ENCODE measurements at regions not wholly inside any gene's neighbourhood (a gene's known extent, or its start where the extent isn't known, plus 50 kb on each side); places are given as distances from the start of the nearest gene placed in this dataset.

DNA sequence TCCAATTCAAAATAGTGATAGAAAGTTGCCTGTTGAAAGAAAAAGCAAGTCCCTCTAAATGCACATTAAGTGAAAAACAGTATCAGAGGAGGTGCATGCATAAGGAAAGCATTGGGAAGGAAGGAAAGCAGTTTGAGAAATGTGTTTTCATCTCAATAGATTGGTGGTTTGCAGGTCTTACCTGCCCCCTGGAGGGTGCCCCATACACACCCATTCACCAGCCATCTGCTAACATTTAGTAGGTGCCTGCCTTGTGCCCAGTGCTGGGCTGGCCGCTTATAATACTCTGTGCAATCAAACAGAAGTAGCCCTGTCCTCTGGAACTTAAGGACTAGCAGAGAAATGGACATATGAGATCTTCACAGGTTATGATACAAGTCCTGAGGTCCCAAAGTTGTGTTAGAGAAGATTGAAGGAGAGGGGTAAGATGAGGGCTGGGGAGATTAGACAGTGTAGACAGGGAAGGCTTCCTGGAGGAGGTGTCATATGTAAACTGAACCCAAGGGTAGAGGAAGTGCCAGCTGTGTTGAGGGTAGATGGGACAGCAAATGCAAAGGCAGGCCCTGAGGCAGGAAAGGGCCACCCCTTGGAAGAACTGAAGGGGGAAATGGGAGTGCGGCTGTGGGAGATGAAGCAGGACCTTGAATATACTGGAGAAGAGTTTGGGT, 184.2 kb downstream of the MN1 start:
- 74% methylated on average over 2 of the region's 2 CpGs for WGBS
- no peaks in the 10 kb centered on the region for H3K36me3 ChIP-seq (ENCODE audit: insufficient read depth)

GRCh38 chr22:27620367-27621154, 181.0 kb downstream of the MN1 start:
- Histone ChIP-seq H3K4me3 (ENCODE audit: low read depth, low read length) (no peak overlapping the region), H3K36me3 (ENCODE audit: insufficient read depth) (no peaks in the 10 kb centered on the region), H3K4me1 (ENCODE audit: insufficient read depth) (no peaks in the 10 kb centered on the region), H3K27ac (ENCODE audit: low read depth) (no peak overlapping the region)
- WGBS = 81% methylated on average over 15 of the region's 15 CpGs
- no peak for DNase-seq (ENCODE audit: extremely low spot score)

More for the DNA sequence above, 184.2 kb downstream of the MN1 start:
- Histone ChIP-seq H3K4me1 (ENCODE audit: insufficient read depth) (no peaks in the 10 kb centered on the region), H3K27ac (ENCODE audit: low read depth) (no peak overlapping the region), H3K4me3 (ENCODE audit: low read depth, low read length) (no peak overlapping the region)
- no peak for DNase-seq (ENCODE audit: extremely low spot score)

DNA sequence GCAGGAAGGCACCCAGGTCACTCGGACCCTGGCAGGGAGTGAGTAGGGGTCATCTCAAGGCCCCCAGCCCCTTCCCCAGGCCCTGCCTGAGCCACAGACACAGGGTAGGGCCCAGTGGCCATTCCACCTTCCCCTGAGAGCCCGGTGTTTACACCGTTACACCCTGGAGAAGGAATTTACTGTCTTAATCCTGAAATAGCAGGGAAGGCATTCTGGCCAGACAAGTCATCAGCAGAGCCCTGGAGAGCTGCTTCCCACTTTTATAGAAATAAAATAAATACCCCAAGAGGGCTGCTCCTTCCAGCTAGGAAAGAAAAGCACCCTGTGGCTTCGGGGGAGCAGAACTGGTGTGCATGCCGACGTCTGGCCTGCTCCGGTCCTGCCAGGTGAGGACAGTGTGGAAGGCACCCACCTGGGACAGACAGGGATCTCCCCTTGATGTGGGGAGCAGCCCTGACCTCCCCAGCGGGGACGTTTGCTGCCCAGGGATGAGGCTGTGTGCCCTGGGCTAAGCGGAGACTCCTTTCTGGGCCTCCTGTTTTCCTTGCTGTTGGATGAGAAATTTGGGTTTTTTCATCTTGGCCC, 180.0 kb downstream of the MN1 start:
- no peak for DNase-seq (ENCODE audit: extremely low spot score)
- no peaks in the 10 kb centered on the region for H3K36me3 ChIP-seq (ENCODE audit: insufficient read depth)
- H3K27ac ChIP-seq (ENCODE audit: low read depth) = no peak overlapping the region
- no peaks in the 10 kb centered on the region for H3K4me1 ChIP-seq (ENCODE audit: insufficient read depth)
- no peak overlapping the region for H3K4me3 ChIP-seq (ENCODE audit: low read depth, low read length)
- 64% methylated on average over 10 of the region's 10 CpGs for WGBS

- H3K36me3 ChIP-seq (ENCODE audit: insufficient read depth) = no peaks in the 10 kb centered on the region
- H3K4me3 ChIP-seq (ENCODE audit: low read depth, low read length) = no peak overlapping the region
- H3K4me1 ChIP-seq (ENCODE audit: insufficient read depth) = no peaks in the 10 kb centered on the region
- WGBS = 98% methylated on average over 4 of the region's 4 CpGs
- no peak for DNase-seq (ENCODE audit: extremely low spot score)
- no peak overlapping the region for H3K27ac ChIP-seq (ENCODE audit: low read depth)
These were observed 177.5 kb downstream of the MN1 start for GRCh38 chr22:27624042-27624441.

DNA sequence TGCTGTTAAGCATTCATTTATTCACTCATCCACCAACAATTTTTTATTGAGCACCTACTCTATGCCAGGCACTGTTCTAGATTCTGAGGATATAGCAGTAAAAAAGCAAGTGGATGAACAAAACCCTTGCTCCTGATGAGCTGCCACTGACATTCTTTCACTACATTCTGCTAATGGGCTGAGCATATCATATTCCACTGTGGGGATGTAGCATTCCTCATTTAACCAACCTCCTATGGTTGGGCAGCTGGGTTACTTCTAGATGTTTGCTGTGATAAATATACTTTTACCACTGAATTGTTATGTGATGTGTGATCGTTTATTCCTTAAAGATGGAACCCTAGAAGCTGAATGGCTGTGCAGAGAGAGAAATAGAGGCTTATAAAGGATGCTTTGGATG, 176.9 kb downstream of the MN1 start:
- WGBS = 34% methylated on average over 1 of the region's 1 CpG
- H3K4me3 ChIP-seq (ENCODE audit: low read depth, low read length) = no peak overlapping the region
- no peak overlapping the region for H3K27ac ChIP-seq (ENCODE audit: low read depth)
- H3K4me1 ChIP-seq (ENCODE audit: insufficient read depth) = no peaks in the 10 kb centered on the region
- DNase-seq (ENCODE audit: extremely low spot score) = no peak
- H3K36me3 ChIP-seq (ENCODE audit: insufficient read depth) = no peaks in the 10 kb centered on the region

DNA sequence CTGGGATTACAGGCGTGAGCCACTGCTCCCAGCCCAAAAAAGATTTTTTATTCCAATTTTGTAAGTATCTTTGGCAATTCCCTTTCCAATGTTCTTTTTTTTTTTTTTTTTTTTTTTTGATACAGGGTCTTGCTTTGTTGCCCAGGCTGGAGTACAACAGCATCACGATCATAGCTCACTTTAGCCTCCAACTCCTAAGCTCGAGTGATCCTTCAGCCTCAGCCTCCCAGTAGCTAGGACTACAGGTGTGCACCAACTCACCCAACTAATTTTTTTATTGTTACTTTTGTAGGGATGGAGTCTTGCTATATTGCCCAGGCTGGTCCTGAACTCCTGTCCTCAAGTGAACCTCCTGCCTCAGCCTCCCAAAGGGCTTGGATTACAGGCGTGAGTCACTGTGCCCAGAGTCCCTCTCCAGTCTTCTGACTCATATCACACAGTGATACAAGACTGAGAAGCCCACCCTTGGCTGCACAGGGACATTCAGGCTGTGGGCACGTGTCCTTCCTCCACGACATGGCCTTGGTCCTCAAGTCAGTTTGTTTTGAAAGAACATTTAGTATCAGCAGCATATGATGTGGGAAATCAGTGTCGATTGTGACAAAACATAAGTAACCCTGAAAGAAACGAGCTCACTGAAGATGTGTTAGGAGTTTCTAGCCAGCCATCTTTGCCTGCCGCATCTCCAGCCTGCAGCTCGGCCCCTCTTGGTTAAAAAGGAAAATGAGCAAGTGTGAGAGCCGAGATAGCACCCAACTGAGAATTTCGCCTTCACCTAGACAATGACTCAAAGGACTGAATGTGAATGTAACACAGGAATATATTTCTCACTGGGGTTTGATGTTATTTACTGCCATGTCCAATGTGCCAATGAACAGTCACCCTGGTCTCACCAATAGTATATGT, 175.5 kb downstream of the MN1 start:
- H3K4me3 ChIP-seq (ENCODE audit: low read depth, low read length) = no peak overlapping the region
- no peaks in the 10 kb centered on the region for H3K36me3 ChIP-seq (ENCODE audit: insufficient read depth)
- H3K27ac ChIP-seq (ENCODE audit: low read depth) = no peak overlapping the region
- no peaks in the 10 kb centered on the region for H3K4me1 ChIP-seq (ENCODE audit: insufficient read depth)
- DNase-seq (ENCODE audit: extremely low spot score) = no peak
- WGBS = 92% methylated on average over 12 of the region's 12 CpGs

GRCh38 chr22:27626675-27627443, 174.7 kb downstream of the MN1 start:
- 89% methylated on average over 7 of the region's 7 CpGs for WGBS
- no peaks in the 10 kb centered on the region for H3K4me1 ChIP-seq (ENCODE audit: insufficient read depth)
- H3K4me3 ChIP-seq (ENCODE audit: low read depth, low read length) = no peak overlapping the region
- H3K27ac ChIP-seq (ENCODE audit: low read depth) = no peak overlapping the region
- no peak for DNase-seq (ENCODE audit: extremely low spot score)
- H3K36me3 ChIP-seq (ENCODE audit: insufficient read depth) = no peaks in the 10 kb centered on the region

GRCh38 chr22:27627444-27627833, 174.1 kb downstream of the MN1 start:
- DNase-seq (ENCODE audit: extremely low spot score) = no peak
- H3K4me3 ChIP-seq (ENCODE audit: low read depth, low read length) = no peak overlapping the region
- H3K27ac ChIP-seq (ENCODE audit: low read depth) = no peak overlapping the region
- no peaks in the 10 kb centered on the region for H3K36me3 ChIP-seq (ENCODE audit: insufficient read depth)
- WGBS = 84% methylated on average over 9 of the region's 9 CpGs
- H3K4me1 ChIP-seq (ENCODE audit: insufficient read depth) = no peaks in the 10 kb centered on the region

DNA sequence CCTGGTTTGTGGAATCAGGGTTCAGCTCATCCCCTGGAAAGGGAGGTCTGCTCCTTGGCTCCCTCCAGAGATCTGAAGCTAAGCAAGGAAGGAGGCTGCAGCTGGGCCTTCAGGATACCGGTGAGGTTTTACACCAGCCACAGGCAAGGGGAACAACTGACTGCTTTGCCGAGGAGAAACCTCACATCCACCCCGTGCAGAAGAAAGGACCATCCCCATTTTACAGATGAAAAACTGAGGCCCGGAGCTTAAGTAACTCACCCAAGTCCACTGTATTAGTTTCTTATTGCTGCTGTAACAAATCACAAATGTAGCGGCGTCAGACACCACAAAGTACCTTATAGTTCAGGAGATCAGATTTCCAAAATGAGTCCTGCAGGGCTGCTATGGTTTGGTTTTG, 173.7 kb downstream of the MN1 start:
- WGBS = 87% methylated on average over 6 of the region's 6 CpGs
- H3K36me3 ChIP-seq (ENCODE audit: insufficient read depth) = no peaks in the 10 kb centered on the region
- no peak overlapping the region for H3K4me3 ChIP-seq (ENCODE audit: low read depth, low read length)
- no peaks in the 10 kb centered on the region for H3K4me1 ChIP-seq (ENCODE audit: insufficient read depth)
- no peak for DNase-seq (ENCODE audit: extremely low spot score)
- H3K27ac ChIP-seq (ENCODE audit: low read depth) = no peak overlapping the region

DNA sequence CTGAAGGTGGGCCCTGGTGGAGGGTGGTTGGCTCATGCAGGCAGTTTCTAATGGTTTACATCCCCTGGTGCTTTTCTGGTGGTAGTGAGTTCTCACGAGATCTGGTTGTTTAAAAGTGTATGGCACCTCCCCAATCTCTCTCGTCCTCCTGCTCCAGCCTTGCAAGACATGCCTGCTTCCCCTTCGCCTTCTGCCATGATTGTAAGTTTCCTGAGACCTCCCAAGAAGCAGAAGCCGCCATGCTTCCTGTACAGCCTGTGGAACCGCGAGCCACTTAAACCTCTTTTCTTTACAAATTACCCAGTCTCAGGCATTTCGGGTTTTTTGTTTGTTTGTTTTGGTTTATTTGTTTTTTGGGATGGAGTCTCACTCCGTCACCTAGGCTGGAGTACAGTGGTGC, 173.2 kb downstream of the MN1 start:
- no peak for DNase-seq (ENCODE audit: extremely low spot score)
- Histone ChIP-seq H3K36me3 (ENCODE audit: insufficient read depth) (no peaks in the 10 kb centered on the region), H3K4me3 (ENCODE audit: low read depth, low read length) (no peak overlapping the region), H3K27ac (ENCODE audit: low read depth) (no peak overlapping the region), H3K4me1 (ENCODE audit: insufficient read depth) (no peaks in the 10 kb centered on the region)
- 82% methylated on average over 8 of the region's 8 CpGs for WGBS

- no peak overlapping the region for H3K4me3 ChIP-seq (ENCODE audit: low read depth, low read length)
- H3K27ac ChIP-seq (ENCODE audit: low read depth) = no peak overlapping the region
- H3K36me3 ChIP-seq (ENCODE audit: insufficient read depth) = no peaks in the 10 kb centered on the region
- WGBS = 92% methylated on average over 9 of the region's 9 CpGs
- no peak for DNase-seq (ENCODE audit: extremely low spot score)
- no peaks in the 10 kb centered on the region for H3K4me1 ChIP-seq (ENCODE audit: insufficient read depth)
These were observed 172.5 kb downstream of the MN1 start for GRCh38 chr22:27628891-27629631.

GRCh38 chr22:27629908-27630673, 171.5 kb downstream of the MN1 start:
- WGBS = 74% methylated on average over 19 of the region's 19 CpGs
- DNase-seq (ENCODE audit: extremely low spot score) = no peak
- no peaks in the 10 kb centered on the region for H3K4me1 ChIP-seq (ENCODE audit: insufficient read depth)
- no peak overlapping the region for H3K27ac ChIP-seq (ENCODE audit: low read depth)
- no peaks in the 10 kb centered on the region for H3K36me3 ChIP-seq (ENCODE audit: insufficient read depth)
- no peak overlapping the region for H3K4me3 ChIP-seq (ENCODE audit: low read depth, low read length)
